ENCODE measurements at regions not wholly inside any gene's neighbourhood (a gene's known extent, or its start where the extent isn't known, plus 50 kb on each side); places are given as distances from the start of the nearest gene placed in this dataset.

GRCh38 chr19:29303719-29304090, 90.8 kb upstream of the UQCRFS1 start:
- TF ChIP-seq RAD21 (IDR thresholded peaks at IDR 0.05; ENCODE audit: low read depth) (no peak), ZNF274 (IDR thresholded peaks at IDR 0.05; ENCODE audit: low read depth, low read length) (no peak), ZFX (IDR thresholded peaks at IDR 0.05) (no peak), CEBPB (IDR thresholded peaks at IDR 0.05; ENCODE audit: low read depth) (no peak), EZH2 (IDR thresholded peaks at IDR 0.05) (no peak), EZH2phosphoT487 (IDR thresholded peaks at IDR 0.05; ENCODE audit: borderline replicate concordance) (no peak), CBX3 (IDR thresholded peaks at IDR 0.05; ENCODE audit: low read depth) (no peak), ELF1 (IDR thresholded peaks at IDR 0.05; ENCODE audit: borderline replicate concordance, low read depth) (no peak), SP1 (IDR thresholded peaks at IDR 0.05; ENCODE audit: low read depth) (no peak), SIN3A (IDR thresholded peaks at IDR 0.05; ENCODE audit: low read depth) (no peak), POLR2A (IDR thresholded peaks at IDR 0.05; ENCODE audit: borderline replicate concordance, extremely low read depth, insufficient read depth, insufficient read length) (no peak), JUND (IDR thresholded peaks at IDR 0.05) (no peak), POLR2AphosphoS5 (IDR thresholded peaks at IDR 0.05; ENCODE audit: low read depth, low read length) (no peak)
- TF ChIP-seq, protein P1, sequence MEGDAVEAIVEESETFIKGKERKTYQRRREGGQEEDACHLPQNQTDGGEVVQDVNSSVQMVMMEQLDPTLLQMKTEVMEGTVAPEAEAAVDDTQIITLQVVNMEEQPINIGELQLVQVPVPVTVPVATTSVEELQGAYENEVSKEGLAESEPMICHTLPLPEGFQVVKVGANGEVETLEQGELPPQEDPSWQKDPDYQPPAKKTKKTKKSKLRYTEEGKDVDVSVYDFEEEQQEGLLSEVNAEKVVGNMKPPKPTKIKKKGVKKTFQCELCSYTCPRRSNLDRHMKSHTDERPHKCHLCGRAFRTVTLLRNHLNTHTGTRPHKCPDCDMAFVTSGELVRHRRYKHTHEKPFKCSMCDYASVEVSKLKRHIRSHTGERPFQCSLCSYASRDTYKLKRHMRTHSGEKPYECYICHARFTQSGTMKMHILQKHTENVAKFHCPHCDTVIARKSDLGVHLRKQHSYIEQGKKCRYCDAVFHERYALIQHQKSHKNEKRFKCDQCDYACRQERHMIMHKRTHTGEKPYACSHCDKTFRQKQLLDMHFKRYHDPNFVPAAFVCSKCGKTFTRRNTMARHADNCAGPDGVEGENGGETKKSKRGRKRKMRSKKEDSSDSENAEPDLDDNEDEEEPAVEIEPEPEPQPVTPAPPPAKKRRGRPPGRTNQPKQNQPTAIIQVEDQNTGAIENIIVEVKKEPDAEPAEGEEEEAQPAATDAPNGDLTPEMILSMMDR (IDR thresholded peaks at IDR 0.05 in 2 of 3, conservative IDR thresholded peaks at IDR 0.05 in 1 of 3; ENCODE audit: borderline replicate concordance in 1 of 3, insufficient read depth in 1 of 3, low read depth in 2 of 3, low read length in 2 of 3): no peak
- TF ChIP-seq, protein P2, sequence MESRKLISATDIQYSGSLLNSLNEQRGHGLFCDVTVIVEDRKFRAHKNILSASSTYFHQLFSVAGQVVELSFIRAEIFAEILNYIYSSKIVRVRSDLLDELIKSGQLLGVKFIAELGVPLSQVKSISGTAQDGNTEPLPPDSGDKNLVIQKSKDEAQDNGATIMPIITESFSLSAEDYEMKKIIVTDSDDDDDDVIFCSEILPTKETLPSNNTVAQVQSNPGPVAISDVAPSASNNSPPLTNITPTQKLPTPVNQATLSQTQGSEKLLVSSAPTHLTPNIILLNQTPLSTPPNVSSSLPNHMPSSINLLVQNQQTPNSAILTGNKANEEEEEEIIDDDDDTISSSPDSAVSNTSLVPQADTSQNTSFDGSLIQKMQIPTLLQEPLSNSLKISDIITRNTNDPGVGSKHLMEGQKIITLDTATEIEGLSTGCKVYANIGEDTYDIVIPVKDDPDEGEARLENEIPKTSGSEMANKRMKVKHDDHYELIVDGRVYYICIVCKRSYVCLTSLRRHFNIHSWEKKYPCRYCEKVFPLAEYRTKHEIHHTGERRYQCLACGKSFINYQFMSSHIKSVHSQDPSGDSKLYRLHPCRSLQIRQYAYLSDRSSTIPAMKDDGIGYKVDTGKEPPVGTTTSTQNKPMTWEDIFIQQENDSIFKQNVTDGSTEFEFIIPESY (IDR thresholded peaks at IDR 0.05; ENCODE audit: extremely low read depth, insufficient replicate concordance, low read length): no peak
- TF ChIP-seq, protein P3, sequence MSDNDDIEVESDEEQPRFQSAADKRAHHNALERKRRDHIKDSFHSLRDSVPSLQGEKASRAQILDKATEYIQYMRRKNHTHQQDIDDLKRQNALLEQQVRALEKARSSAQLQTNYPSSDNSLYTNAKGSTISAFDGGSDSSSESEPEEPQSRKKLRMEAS (IDR thresholded peaks at IDR 0.05): no peak
- ChIA-PET RAD21 (ENCODE audit: low non-redundant PET in 1 of 2, low total read pairs in 2 of 2, uncharacterized antibody in 2 of 2, unreplicated experiment in 2 of 2) (no interaction called here), POLR2A (no interaction called here), CTCF (no interaction called here)
- H3K36me3 ChIP-seq (ENCODE audit: control insufficient read depth in 1 of 2, insufficient read depth in 2 of 2, low read length in 2 of 2): no peaks in the 10 kb centered on the region
- no peak overlapping the region for H2AFZ ChIP-seq (ENCODE audit: low read depth, low read length, poor library complexity, severe bottlenecking)
- BruUV-seq (replicated peaks): no TSS peak
- H3K9me3 ChIP-seq (ENCODE audit: control insufficient read depth in 1 of 2, insufficient read depth in 1 of 2, low read depth in 1 of 2, low read length in 2 of 2): no peaks in the 10 kb centered on the region
- H3K27ac ChIP-seq (ENCODE audit: low read depth, low read length): no peak overlapping the region
- no peak overlapping the region for H3K4me3 ChIP-seq (replicated peaks in 1 of 2; ENCODE audit: low read depth in 1 of 2, low read length in 2 of 2)
- no peaks in the 10 kb centered on the region for H3K79me2 ChIP-seq (ENCODE audit: insufficient read depth, low read length)
- DNase-seq (ENCODE audit: low read depth, low spot score): no peak
- no peaks in the 10 kb centered on the region for H3K4me1 ChIP-seq (ENCODE audit: control insufficient read depth in 1 of 2, insufficient read depth in 2 of 2, low read length in 2 of 2)
- H3K9ac ChIP-seq (ENCODE audit: low read length): no peak overlapping the region
- no peaks in the 10 kb centered on the region for H3K9me2 ChIP-seq (ENCODE audit: insufficient read depth)
- no peaks in the 10 kb centered on the region for H4K20me1 ChIP-seq (ENCODE audit: insufficient read depth)
- ATAC-seq: no peak
- intact Hi-C loops (cut with micrococcal nuclease): no loop called here
- H3K27me3 ChIP-seq (ENCODE audit: insufficient read depth, low read length): peaks cover 57% of the 10 kb centered on the region
- no peak overlapping the region for H3K4me2 ChIP-seq (ENCODE audit: low read length)
